Fibroblast of lung (primary cell): ENCODE measurements at regions not wholly inside any gene's neighbourhood (a gene's known extent, or its start where the extent isn't known, plus 50 kb on each side); places are given as distances from the start of the nearest gene placed in this dataset.

Source experiments
- CTCF ChIP-seq, 2 donors: IDR thresholded peaks in 1 of 2; conservative IDR thresholded peaks in 1 of 2; 1 replicate in 1 of 2; 2 replicates in 1 of 2; pipeline ENCODE4 v1.5.1; 2011 to 2012; ENCODE audit warnings: low read length in 2 of 2, control low read depth in 1 of 2, inconsistent platforms in 1 of 2, low read depth in 1 of 2, mild to moderate bottlenecking in 1 of 2
- EZH2 ChIP-seq: IDR thresholded peaks from 2 replicates; pipeline ENCODE4 v1.5.1; 2012; ENCODE audit warnings: low read length, control low read depth, mild to moderate bottlenecking; ENCODE audit errors: missing control alignments

GRCh38 chr3:90039994-90040393 lies 932.6 kb downstream of the EPHA3 start:
- TF ChIP-seq CTCF (conservative IDR thresholded peaks at IDR 0.05 in 1 of 2, IDR thresholded peaks at IDR 0.05 in 1 of 2; ENCODE audit: low read depth in 1 of 2, low read length in 2 of 2): no peak
- no peak for TF ChIP-seq EZH2
